Psoas muscle (tissue), 7 donors: ENCODE measurements at regions not wholly inside any gene's neighbourhood (a gene's known extent, or its start where the extent isn't known, plus 50 kb on each side); places are given as distances from the start of the nearest gene placed in this dataset.

ENCODE experiments used
- ATAC-seq, 4 donors: fragments of 200-7000 bp; cut with Tn5 transposase; one replicate each; pipeline ENCODE4 v1.9.1; 2020; ENCODE audit warnings: moderate library complexity in 3 of 4, mild to moderate bottlenecking in 2 of 4
- DNase-seq, 2 donors: peaks; one replicate each; pipeline ENCODE4 v3.0.0-alpha.2; 2020
- H3K27ac ChIP-seq: fragments of 200-600 bp; one replicate; pipeline ENCODE4 v1.8.0; 2022
- H3K27me3 ChIP-seq, 3 donors: fragments of 200-600 bp in 1 of 3; one replicate each; pipeline versions ENCODE4 v1.6.1 to v1.8.0; 2013 to 2022; ENCODE audit warnings: low read length in 2 of 3, mild to moderate bottlenecking in 2 of 3, moderate library complexity in 1 of 3; ENCODE audit not compliant: insufficient read depth in 3 of 3
- H3K36me3 ChIP-seq, 2 donors: fragments of 200-600 bp in 1 of 2; one replicate each; pipeline versions ENCODE4 v1.6.1 to v1.8.0; 2013 to 2022; ENCODE audit warnings: low read depth in 1 of 2, mild to moderate bottlenecking in 1 of 2, moderate library complexity in 1 of 2; ENCODE audit not compliant: insufficient read depth in 1 of 2
- H3K4me1 ChIP-seq: fragments of 200-600 bp; one replicate; pipeline ENCODE4 v1.8.0; 2022
- H3K4me3 ChIP-seq: fragments of 200-600 bp; one replicate; pipeline ENCODE4 v1.8.0; 2022; ENCODE audit warnings: mild to moderate bottlenecking
- H3K9me3 ChIP-seq: fragments of 200-600 bp; one replicate; pipeline ENCODE4 v1.8.0; 2022
- CTCF ChIP-seq: fragments of 200-600 bp; IDR thresholded peaks from one replicate; pipeline ENCODE4 v1.8.0; 2022; ENCODE audit warnings: antibody characterized with exemption
- WGBS, 3 donors: extraction: QIAGEN DNeasy Blood & Tissue Kit; methylation state at CpG; one replicate each; pipeline versions ENCODE4 v1.1.6 to v1.1.7; 2013; 5-methylcytosine and 5-hydroxymethylcytosine counted together
- intact Hi-C, 2 donors: fragments of 100-400 bp; cut with DNase I; formaldehyde crosslinking; loops; one replicate each; pipeline versions ENCODE4 v1.11.0 to v1.14.2; 2022
- donor health status: healthy with polysubstance abuse.
- donor health status: DM: no; HTN: no; CAD: no; lungs with moderate emphysema.
- donor health status: Bipolar disorder and iron deficiency.
- donor health status: healthy.
- donor health status: DM: yes; HTN: yes; CAD: no.
- donor health status: DM: no; HTN: no; CAD: no.
- donor health status: DM: yes; HTN: yes; CAD: no.

GRCh38 chr6:16985513-16986284, 116.2 kb upstream of the STMND1 start:
- WGBS, 3 donors, result 26 to 33% (median 27%) methylated on average over 10 of the region's 10 CpGs
- H3K27ac ChIP-seq, result no peak overlapping the region
- H3K4me1 ChIP-seq, result no peaks in the 10 kb centered on the region
- H3K9me3 ChIP-seq, result no peaks in the 10 kb centered on the region
- H3K36me3 ChIP-seq, result no peaks in the 10 kb centered on the region
- H3K27me3 ChIP-seq, result peaks cover 0 to 2% (median under 1%) of the 10 kb centered on the region in 3 donors
- no peak for DNase-seq
- TF ChIP-seq CTCF, result no peak
- no peak overlapping the region for H3K4me3 ChIP-seq
- intact Hi-C loops, result no loop called here
- peak in 2 of 4 donors; percentile 32 to 54 for ATAC-seq

GRCh38 chr6:16982807-16983206, 119.0 kb upstream of the STMND1 start:
- DNase-seq, result no peak
- Histone ChIP-seq H3K36me3 (no peaks in the 10 kb centered on the region), H3K4me3 (no peak overlapping the region), H3K4me1 (no peaks in the 10 kb centered on the region), H3K9me3 (no peaks in the 10 kb centered on the region), H3K27ac (no peak overlapping the region), H3K27me3 (peaks cover 0 to 22% (median 3%) of the 10 kb centered on the region in 3 donors)
- 27 to 37% (median 28%) methylated on average over 3 of the region's 3 CpGs for WGBS, 3 donors
- ATAC-seq, result peak in 3 of 4 donors; percentile 22 to 51 (median 41)
- TF ChIP-seq CTCF, result no peak
- intact Hi-C loops, result no loop called here

GRCh38 chr6:16979677-16980370, 122.0 kb upstream of the STMND1 start:
- Histone ChIP-seq H3K36me3 (no peaks in the 10 kb centered on the region), H3K9me3 (no peaks in the 10 kb centered on the region), H3K4me1 (no peaks in the 10 kb centered on the region)

GRCh38 chr6:16978686-16979085, 123.2 kb upstream of the STMND1 start:
- intact Hi-C loops, result no loop called here
- peaks cover 0 to 27% (median 3%) of the 10 kb centered on the region in 3 donors for H3K27me3 ChIP-seq
- H3K36me3 ChIP-seq, result no peaks in the 10 kb centered on the region
- H3K9me3 ChIP-seq, result no peaks in the 10 kb centered on the region
- no peak overlapping the region for H3K27ac ChIP-seq
- DNase-seq (no peak), ATAC-seq (no peak)
- TF ChIP-seq CTCF, result no peak
- no peak overlapping the region for H3K4me3 ChIP-seq
- H3K4me1 ChIP-seq, result no peaks in the 10 kb centered on the region

More at GRCh38 chr6:16979677-16980370, 122.0 kb upstream of the STMND1 start:
- H3K4me3 ChIP-seq, result no peak overlapping the region
- peaks cover 0 to 22% (median 3%) of the 10 kb centered on the region in 3 donors for H3K27me3 ChIP-seq
- WGBS, 3 donors, result 63 to 78% (median 70%) methylated on average over 7 of the region's 7 CpGs
- ATAC-seq (no peak), DNase-seq (no peak)
- H3K27ac ChIP-seq, result no peak overlapping the region
- TF ChIP-seq CTCF, result no peak
- intact Hi-C loops, result no loop called here
